Astrocyte (in vitro differentiated cells and primary cell): ENCODE measurements at regions not wholly inside any gene's neighbourhood (a gene's known extent, or its start where the extent isn't known, plus 50 kb on each side); places are given as distances from the start of the nearest gene placed in this dataset.
"Not testable (repeated sequence)": the region's sequence is repeated elsewhere in the genome, so short reads cannot be mapped to it uniquely, and the experiment has no call there.

Source experiments
- DNase-seq: peaks from one replicate; pipeline ENCODE4 v3.0.0-alpha.2; 2010; ENCODE audit warnings: low read depth
- FAIRE-seq: peaks from 2 replicates; lab custom pipeline; 2011; peaks lifted over from hg19 to GRCh38; lab: Jason Lieb, UNC
- H2AFZ ChIP-seq: 2 replicates; pipeline ENCODE4 v1.6.0; 2012; ENCODE audit warnings: low read depth, low read length, inconsistent platforms
- H3K27ac ChIP-seq: 2 replicates; pipeline ENCODE4 v1.5.1; 2011; ENCODE audit warnings: low read depth, low read length, inconsistent platforms
- H3K27me3 ChIP-seq: 2 replicates; pipeline ENCODE4 v1.6.0; 2011; ENCODE audit warnings: low read length, inconsistent platforms; ENCODE audit not compliant: insufficient read depth
- H3K36me3 ChIP-seq: 2 replicates; pipeline ENCODE4 v1.5.1; 2011; ENCODE audit warnings: low read length, inconsistent platforms; ENCODE audit not compliant: insufficient read depth
- H3K4me1 ChIP-seq: 2 replicates; pipeline ENCODE4 v1.5.1; 2011; ENCODE audit warnings: low read length, inconsistent platforms; ENCODE audit not compliant: insufficient read depth
- H3K4me2 ChIP-seq: 2 replicates; pipeline ENCODE4 v1.6.0; 2012; ENCODE audit warnings: low read length, inconsistent platforms
- H3K4me3 ChIP-seq: 2 replicates; pipeline ENCODE4 v1.5.1; 2011; ENCODE audit warnings: low read depth, mild to moderate bottlenecking, low read length, inconsistent platforms; ENCODE audit not compliant: insufficient read depth
- H3K79me2 ChIP-seq: 2 replicates; pipeline ENCODE4 v1.6.0; 2012; ENCODE audit warnings: mild to moderate bottlenecking, low read length, inconsistent platforms; ENCODE audit not compliant: insufficient read depth
- H3K9ac ChIP-seq: 2 replicates; pipeline ENCODE4 v1.6.0; 2012; ENCODE audit warnings: mild to moderate bottlenecking, low read length, inconsistent platforms
- H3K9me3 ChIP-seq: 2 replicates; pipeline ENCODE4 v1.5.1; 2012; ENCODE audit warnings: low read depth, mild to moderate bottlenecking, low read length, inconsistent platforms; ENCODE audit not compliant: insufficient read depth
- H4K20me1 ChIP-seq: 2 replicates; pipeline ENCODE4 v1.6.0; 2012; ENCODE audit warnings: low read length, inconsistent platforms; ENCODE audit not compliant: insufficient read depth
- H3K27ac Mint-ChIP-seq: one replicate; pipeline ENCODE4 v1.8.0; 2021; ENCODE audit warnings: mild to moderate bottlenecking, mixed read lengths; ENCODE audit not compliant: unreplicated experiment
- H3K27me3 Mint-ChIP-seq: one replicate; pipeline ENCODE4 v1.8.0; 2021; ENCODE audit warnings: low read depth, mixed read lengths; ENCODE audit not compliant: unreplicated experiment
- H3K36me3 Mint-ChIP-seq: one replicate; pipeline ENCODE4 v1.8.0; 2021; ENCODE audit warnings: low read depth, mixed read lengths; ENCODE audit not compliant: unreplicated experiment
- H3K4me1 Mint-ChIP-seq: one replicate; pipeline ENCODE4 v1.8.0; 2021; ENCODE audit warnings: low read depth, mixed read lengths; ENCODE audit not compliant: unreplicated experiment
- H3K4me3 Mint-ChIP-seq: one replicate; pipeline ENCODE4 v1.8.0; 2021; ENCODE audit warnings: mild to moderate bottlenecking, moderate library complexity, mixed read lengths; ENCODE audit not compliant: unreplicated experiment
- H3K9me3 Mint-ChIP-seq: one replicate; pipeline ENCODE4 v1.8.0; 2021; ENCODE audit warnings: mild to moderate bottlenecking, mixed read lengths; ENCODE audit not compliant: unreplicated experiment
- EZH2 ChIP-seq: IDR thresholded peaks from 2 replicates; pipeline ENCODE4 v1.6.1; 2012; ENCODE audit warnings: mild to moderate bottlenecking, low read length, inconsistent platforms; ENCODE audit not compliant: insufficient read depth
- TF ChIP-seq, protein P1 (sequence below): IDR thresholded peaks from 2 replicates; pipeline ENCODE4 v1.5.1; 2011; ENCODE audit warnings: low read depth, mild to moderate bottlenecking, inconsistent platforms, low read length, moderate library complexity; ENCODE audit not compliant: insufficient read depth

DNA sequence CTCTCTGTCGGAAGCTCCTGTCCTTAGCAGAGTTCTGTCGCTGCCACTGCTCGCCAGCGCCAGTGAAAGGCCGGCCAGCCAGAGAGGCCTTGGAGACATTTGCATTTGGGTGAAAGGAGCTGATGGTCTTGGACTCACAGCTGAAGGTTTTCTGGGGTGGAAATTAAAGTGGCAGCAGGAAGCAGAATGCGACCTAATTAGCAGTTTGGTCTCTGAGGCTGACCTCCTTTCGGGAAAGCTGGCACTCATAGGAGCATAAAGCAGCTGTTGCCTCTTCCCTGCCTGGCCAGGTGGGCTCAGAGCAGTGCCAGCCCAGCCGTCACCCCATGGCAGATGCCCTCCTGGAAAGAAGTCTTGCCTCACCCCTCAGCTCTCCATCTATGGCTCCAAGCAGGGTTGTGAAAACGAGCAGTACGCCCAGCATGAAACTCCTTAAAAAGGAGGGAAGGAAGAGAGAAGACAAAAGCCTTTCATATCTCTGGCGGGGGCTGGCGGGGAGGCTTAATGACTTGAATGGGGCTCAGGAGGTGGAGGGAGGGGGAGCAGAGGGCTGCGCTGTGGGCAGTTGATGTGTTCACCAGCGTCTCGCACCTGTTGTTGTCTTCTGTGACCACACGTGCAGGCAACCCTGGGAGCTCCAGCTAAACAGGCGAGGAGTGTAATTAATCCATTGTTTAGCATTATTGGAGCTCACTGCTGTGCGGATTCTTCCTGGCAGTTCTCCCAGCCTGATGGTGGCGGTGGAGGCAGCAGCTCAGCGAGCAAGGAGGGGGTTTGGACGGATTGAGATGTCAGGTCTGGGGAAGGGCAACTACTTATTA lies 264.0 kb downstream of the MID1IP1 start:
- TF ChIP-seq EZH2 = no peak
- TF ChIP-seq, protein P1, sequence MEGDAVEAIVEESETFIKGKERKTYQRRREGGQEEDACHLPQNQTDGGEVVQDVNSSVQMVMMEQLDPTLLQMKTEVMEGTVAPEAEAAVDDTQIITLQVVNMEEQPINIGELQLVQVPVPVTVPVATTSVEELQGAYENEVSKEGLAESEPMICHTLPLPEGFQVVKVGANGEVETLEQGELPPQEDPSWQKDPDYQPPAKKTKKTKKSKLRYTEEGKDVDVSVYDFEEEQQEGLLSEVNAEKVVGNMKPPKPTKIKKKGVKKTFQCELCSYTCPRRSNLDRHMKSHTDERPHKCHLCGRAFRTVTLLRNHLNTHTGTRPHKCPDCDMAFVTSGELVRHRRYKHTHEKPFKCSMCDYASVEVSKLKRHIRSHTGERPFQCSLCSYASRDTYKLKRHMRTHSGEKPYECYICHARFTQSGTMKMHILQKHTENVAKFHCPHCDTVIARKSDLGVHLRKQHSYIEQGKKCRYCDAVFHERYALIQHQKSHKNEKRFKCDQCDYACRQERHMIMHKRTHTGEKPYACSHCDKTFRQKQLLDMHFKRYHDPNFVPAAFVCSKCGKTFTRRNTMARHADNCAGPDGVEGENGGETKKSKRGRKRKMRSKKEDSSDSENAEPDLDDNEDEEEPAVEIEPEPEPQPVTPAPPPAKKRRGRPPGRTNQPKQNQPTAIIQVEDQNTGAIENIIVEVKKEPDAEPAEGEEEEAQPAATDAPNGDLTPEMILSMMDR = no peak
- FAIRE-seq (no peak), DNase-seq (no peak)
- Histone ChIP-seq H3K4me3 (no peak overlapping the region), H3K4me1 (no peaks in the 10 kb centered on the region), H3K27me3 (no peaks in the 10 kb centered on the region), H3K9ac (no peak overlapping the region), H4K20me1 (no peaks in the 10 kb centered on the region), H3K9me3 (no peaks in the 10 kb centered on the region), H3K79me2 (no peaks in the 10 kb centered on the region), H3K4me2 (no peak overlapping the region), H3K27ac (no peak overlapping the region), H3K36me3 (no peaks in the 10 kb centered on the region), H2AFZ (no peak overlapping the region)
- H3K4me1 Mint-ChIP-seq = peaks cover 5% of the 10 kb centered on the region
- no peak overlapping the region for H3K4me3 Mint-ChIP-seq
- H3K27me3 Mint-ChIP-seq = peaks cover 22% of the 10 kb centered on the region
- no peak overlapping the region for H3K27ac Mint-ChIP-seq
- peaks cover 7% of the 10 kb centered on the region for H3K9me3 Mint-ChIP-seq
- no peaks in the 10 kb centered on the region for H3K36me3 Mint-ChIP-seq

DNA sequence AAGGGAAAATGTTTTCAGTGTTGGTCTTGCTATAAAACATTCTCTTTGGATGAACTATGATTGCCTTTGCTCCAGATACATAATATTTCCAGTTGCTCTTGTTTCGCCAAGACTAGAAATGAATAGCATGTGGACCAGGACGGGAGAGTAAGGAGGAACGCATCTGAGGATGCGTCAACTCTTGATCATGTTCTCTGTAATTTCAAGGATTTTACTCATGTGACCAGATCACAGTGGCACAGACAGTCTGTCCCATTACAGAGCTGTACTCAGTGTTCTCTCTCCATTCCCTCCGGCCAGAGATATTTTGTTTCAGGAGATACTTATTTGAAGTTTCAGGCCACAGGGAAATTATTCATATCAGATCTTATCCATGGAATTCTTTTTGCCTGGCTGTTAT lies 266.6 kb downstream of the MID1IP1 start:
- FAIRE-seq = no peak
- DNase-seq = no peak
- H3K27ac Mint-ChIP-seq = no peak overlapping the region

DNA sequence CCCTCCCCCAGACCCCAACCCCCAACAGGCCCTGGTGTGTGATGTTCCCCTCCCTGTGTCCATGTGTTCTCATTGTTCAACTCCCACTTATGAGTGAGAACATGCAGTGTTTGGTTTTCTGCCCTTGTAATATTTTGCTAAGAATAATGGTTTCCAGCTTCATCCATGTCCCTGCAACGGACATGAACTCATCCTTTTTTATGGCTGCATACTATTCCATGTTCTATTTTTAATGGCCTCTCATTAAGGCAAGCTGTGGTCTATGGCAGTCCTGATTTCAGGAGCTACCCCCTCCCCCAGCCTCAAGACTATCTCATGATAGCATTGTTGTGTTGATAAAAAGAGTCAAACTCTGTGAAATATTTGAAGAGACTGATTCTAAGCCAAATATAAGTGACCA lies 267.4 kb downstream of the MID1IP1 start:
- not testable (repeated sequence) for H3K27ac Mint-ChIP-seq, H3K27ac ChIP-seq, H3K4me1 Mint-ChIP-seq, H3K79me2 ChIP-seq, FAIRE-seq, H3K4me2 ChIP-seq, H3K4me3 ChIP-seq, H3K4me1 ChIP-seq, H2AFZ ChIP-seq, H3K9ac ChIP-seq, H4K20me1 ChIP-seq, H3K27me3 ChIP-seq, H3K36me3 ChIP-seq, H3K9me3 Mint-ChIP-seq, H3K9me3 ChIP-seq, H3K4me3 Mint-ChIP-seq, DNase-seq, H3K36me3 Mint-ChIP-seq
- H3K27me3 Mint-ChIP-seq = peaks cover 20% of the 10 kb centered on the region

More for the DNA sequence above, 266.6 kb downstream of the MID1IP1 start:
- Histone ChIP-seq H3K4me2 (no peak overlapping the region), H3K4me3 (no peak overlapping the region), H3K9me3 (no peaks in the 10 kb centered on the region), H2AFZ (no peak overlapping the region), H3K79me2 (no peaks in the 10 kb centered on the region), H3K27me3 (no peaks in the 10 kb centered on the region), H4K20me1 (no peaks in the 10 kb centered on the region), H3K27ac (no peak overlapping the region), H3K36me3 (no peaks in the 10 kb centered on the region), H3K9ac (no peak overlapping the region), H3K4me1 (no peaks in the 10 kb centered on the region)
- no peak for TF ChIP-seq EZH2
- TF ChIP-seq, protein P1 = no peak
- Mint-ChIP-seq H3K9me3 (no peaks in the 10 kb centered on the region), H3K4me3 (no peak overlapping the region), H3K27me3 (peaks cover 21% of the 10 kb centered on the region), H3K4me1 (peaks cover 5% of the 10 kb centered on the region), H3K36me3 (no peaks in the 10 kb centered on the region)
